ENCODE measurements at regions not wholly inside any gene's neighbourhood (a gene's known extent, or its start where the extent isn't known, plus 50 kb on each side); places are given as distances from the start of the nearest gene placed in this dataset.

DNA sequence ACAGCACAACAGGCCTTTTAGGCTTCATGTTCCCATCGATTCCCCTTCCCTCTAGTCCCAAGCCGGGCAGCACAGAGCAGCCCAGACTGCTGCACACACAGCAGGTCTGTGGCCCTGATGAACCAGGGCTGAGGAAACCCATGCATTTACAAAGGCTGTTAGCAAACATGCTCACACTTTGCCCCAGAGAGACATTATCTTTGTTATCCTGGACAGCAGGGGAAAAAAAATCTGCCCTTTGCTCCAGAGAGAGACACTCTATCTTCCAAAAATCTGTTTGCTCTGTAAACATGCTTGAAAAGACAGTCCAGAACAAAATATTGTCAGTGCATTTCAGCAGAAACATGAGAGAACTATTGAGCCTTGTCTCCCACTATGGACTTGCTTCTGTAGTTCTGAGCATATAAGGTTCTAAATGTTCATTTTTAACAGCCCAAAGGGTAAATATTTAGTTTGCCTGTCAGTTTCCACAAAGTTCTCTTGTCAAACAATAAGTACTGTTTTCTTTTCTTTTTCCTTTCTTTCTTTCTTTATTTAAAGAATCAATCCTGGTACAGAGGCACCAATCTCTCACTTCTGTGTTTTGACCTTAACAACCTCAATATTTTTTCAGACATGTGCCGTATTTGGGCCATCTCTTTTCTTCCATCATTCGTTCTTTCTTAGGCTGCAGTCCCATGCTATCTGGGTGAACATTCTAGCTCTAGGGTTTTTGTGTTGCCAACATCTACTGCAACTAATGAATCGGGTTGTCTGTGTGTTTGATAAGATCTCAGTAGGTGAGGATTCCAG, 468.0 kb downstream of the EPM2A start:
- TF ChIP-seq, protein P1, sequence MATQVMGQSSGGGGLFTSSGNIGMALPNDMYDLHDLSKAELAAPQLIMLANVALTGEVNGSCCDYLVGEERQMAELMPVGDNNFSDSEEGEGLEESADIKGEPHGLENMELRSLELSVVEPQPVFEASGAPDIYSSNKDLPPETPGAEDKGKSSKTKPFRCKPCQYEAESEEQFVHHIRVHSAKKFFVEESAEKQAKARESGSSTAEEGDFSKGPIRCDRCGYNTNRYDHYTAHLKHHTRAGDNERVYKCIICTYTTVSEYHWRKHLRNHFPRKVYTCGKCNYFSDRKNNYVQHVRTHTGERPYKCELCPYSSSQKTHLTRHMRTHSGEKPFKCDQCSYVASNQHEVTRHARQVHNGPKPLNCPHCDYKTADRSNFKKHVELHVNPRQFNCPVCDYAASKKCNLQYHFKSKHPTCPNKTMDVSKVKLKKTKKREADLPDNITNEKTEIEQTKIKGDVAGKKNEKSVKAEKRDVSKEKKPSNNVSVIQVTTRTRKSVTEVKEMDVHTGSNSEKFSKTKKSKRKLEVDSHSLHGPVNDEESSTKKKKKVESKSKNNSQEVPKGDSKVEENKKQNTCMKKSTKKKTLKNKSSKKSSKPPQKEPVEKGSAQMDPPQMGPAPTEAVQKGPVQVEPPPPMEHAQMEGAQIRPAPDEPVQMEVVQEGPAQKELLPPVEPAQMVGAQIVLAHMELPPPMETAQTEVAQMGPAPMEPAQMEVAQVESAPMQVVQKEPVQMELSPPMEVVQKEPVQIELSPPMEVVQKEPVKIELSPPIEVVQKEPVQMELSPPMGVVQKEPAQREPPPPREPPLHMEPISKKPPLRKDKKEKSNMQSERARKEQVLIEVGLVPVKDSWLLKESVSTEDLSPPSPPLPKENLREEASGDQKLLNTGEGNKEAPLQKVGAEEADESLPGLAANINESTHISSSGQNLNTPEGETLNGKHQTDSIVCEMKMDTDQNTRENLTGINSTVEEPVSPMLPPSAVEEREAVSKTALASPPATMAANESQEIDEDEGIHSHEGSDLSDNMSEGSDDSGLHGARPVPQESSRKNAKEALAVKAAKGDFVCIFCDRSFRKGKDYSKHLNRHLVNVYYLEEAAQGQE (IDR thresholded peaks at IDR 0.05; ENCODE audit: unreplicated experiment): no peak
- TF ChIP-seq, protein P2, sequence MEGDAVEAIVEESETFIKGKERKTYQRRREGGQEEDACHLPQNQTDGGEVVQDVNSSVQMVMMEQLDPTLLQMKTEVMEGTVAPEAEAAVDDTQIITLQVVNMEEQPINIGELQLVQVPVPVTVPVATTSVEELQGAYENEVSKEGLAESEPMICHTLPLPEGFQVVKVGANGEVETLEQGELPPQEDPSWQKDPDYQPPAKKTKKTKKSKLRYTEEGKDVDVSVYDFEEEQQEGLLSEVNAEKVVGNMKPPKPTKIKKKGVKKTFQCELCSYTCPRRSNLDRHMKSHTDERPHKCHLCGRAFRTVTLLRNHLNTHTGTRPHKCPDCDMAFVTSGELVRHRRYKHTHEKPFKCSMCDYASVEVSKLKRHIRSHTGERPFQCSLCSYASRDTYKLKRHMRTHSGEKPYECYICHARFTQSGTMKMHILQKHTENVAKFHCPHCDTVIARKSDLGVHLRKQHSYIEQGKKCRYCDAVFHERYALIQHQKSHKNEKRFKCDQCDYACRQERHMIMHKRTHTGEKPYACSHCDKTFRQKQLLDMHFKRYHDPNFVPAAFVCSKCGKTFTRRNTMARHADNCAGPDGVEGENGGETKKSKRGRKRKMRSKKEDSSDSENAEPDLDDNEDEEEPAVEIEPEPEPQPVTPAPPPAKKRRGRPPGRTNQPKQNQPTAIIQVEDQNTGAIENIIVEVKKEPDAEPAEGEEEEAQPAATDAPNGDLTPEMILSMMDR (conservative IDR thresholded peaks at IDR 0.05; ENCODE audit: low read depth in 2 of 2): no peak
- TF ChIP-seq EZH2phosphoT487 (IDR thresholded peaks at IDR 0.05; ENCODE audit: unreplicated experiment): no peak

All from GM23338 (cell line).